ENCODE measurements at regions not wholly inside any gene's neighbourhood (a gene's known extent, or its start where the extent isn't known, plus 50 kb on each side); places are given as distances from the start of the nearest gene placed in this dataset.

- DNase-seq (ENCODE audit: insufficient read length, low spot score), result no peak
- no peak for FAIRE-seq
- TF ChIP-seq POLR2A (IDR thresholded peaks at IDR 0.05; ENCODE audit: low read depth, low read length), result no peak
Measured at GRCh38 chr1:29632806-29633615, 396.7 kb downstream of the PTPRU start.

- no peak for TF ChIP-seq POLR2A (IDR thresholded peaks at IDR 0.05; ENCODE audit: low read depth, low read length)
- FAIRE-seq (no peak), DNase-seq (ENCODE audit: insufficient read length, low spot score) (no peak)
Measured at GRCh38 chr1:29631836-29632805, 395.8 kb downstream of the PTPRU start.

GRCh38 chr1:29631361-29631760 is 395.0 kb downstream of the PTPRU start:
- TF ChIP-seq POLR2A (IDR thresholded peaks at IDR 0.05; ENCODE audit: low read depth, low read length), result no peak
- FAIRE-seq (no peak), DNase-seq (ENCODE audit: insufficient read length, low spot score) (no peak)

GRCh38 chr1:29630756-29631155 is 394.4 kb downstream of the PTPRU start:
- FAIRE-seq (no peak), DNase-seq (ENCODE audit: insufficient read length, low spot score) (no peak)
- no peak for TF ChIP-seq POLR2A (IDR thresholded peaks at IDR 0.05; ENCODE audit: low read depth, low read length)

- DNase-seq (ENCODE audit: insufficient read length, low spot score) (no peak), FAIRE-seq (no peak)
- no peak for TF ChIP-seq POLR2A (IDR thresholded peaks at IDR 0.05; ENCODE audit: low read depth, low read length)
Measured at GRCh38 chr1:29629814-29630516, 393.6 kb downstream of the PTPRU start.

GRCh38 chr1:29629401-29629800 is 393.1 kb downstream of the PTPRU start:
- FAIRE-seq (no peak), DNase-seq (ENCODE audit: insufficient read length, low spot score) (no peak)
- no peak for TF ChIP-seq POLR2A (IDR thresholded peaks at IDR 0.05; ENCODE audit: low read depth, low read length)

- TF ChIP-seq POLR2A (IDR thresholded peaks at IDR 0.05; ENCODE audit: low read depth, low read length), result no peak
- DNase-seq (ENCODE audit: insufficient read length, low spot score) (no peak), FAIRE-seq (no peak)
Measured at GRCh38 chr1:29628190-29628589, 391.9 kb downstream of the PTPRU start.

GRCh38 chr1:29626726-29627125 is 390.4 kb downstream of the PTPRU start:
- FAIRE-seq (no peak), DNase-seq (ENCODE audit: insufficient read length, low spot score) (no peak)
- TF ChIP-seq POLR2A (IDR thresholded peaks at IDR 0.05; ENCODE audit: low read depth, low read length), result no peak

GRCh38 chr1:29626066-29626465 is 389.7 kb downstream of the PTPRU start:
- TF ChIP-seq POLR2A (IDR thresholded peaks at IDR 0.05; ENCODE audit: low read depth, low read length), result no peak
- DNase-seq (ENCODE audit: insufficient read length, low spot score) (no peak), FAIRE-seq (no peak)

GRCh38 chr1:29625084-29625420 is 388.7 kb downstream of the PTPRU start:
- no peak for TF ChIP-seq POLR2A (IDR thresholded peaks at IDR 0.05; ENCODE audit: low read depth, low read length)
- DNase-seq (ENCODE audit: insufficient read length, low spot score) (no peak), FAIRE-seq (no peak)

GRCh38 chr1:29624320-29625083 is 388.2 kb downstream of the PTPRU start:
- FAIRE-seq, result no peak
- TF ChIP-seq POLR2A (IDR thresholded peaks at IDR 0.05; ENCODE audit: low read depth, low read length), result no peak

GRCh38 chr1:29623501-29623900 is 387.2 kb downstream of the PTPRU start:
- DNase-seq (ENCODE audit: insufficient read length, low spot score), result no peak
- no peak for FAIRE-seq
- no peak for TF ChIP-seq POLR2A (IDR thresholded peaks at IDR 0.05; ENCODE audit: low read depth, low read length)

More at GRCh38 chr1:29624320-29625083, 388.2 kb downstream of the PTPRU start:
- DNase-seq (ENCODE audit: insufficient read length, low spot score), result no peak

- no peak for DNase-seq (ENCODE audit: insufficient read length, low spot score)
- TF ChIP-seq POLR2A (IDR thresholded peaks at IDR 0.05; ENCODE audit: low read depth, low read length), result no peak
- FAIRE-seq, result no peak
Measured at GRCh38 chr1:29621826-29622435, 385.6 kb downstream of the PTPRU start.

All from H54 (cell line).